ENCODE measurements at regions not wholly inside any gene's neighbourhood (a gene's known extent, or its start where the extent isn't known, plus 50 kb on each side); places are given as distances from the start of the nearest gene placed in this dataset.

DNA sequence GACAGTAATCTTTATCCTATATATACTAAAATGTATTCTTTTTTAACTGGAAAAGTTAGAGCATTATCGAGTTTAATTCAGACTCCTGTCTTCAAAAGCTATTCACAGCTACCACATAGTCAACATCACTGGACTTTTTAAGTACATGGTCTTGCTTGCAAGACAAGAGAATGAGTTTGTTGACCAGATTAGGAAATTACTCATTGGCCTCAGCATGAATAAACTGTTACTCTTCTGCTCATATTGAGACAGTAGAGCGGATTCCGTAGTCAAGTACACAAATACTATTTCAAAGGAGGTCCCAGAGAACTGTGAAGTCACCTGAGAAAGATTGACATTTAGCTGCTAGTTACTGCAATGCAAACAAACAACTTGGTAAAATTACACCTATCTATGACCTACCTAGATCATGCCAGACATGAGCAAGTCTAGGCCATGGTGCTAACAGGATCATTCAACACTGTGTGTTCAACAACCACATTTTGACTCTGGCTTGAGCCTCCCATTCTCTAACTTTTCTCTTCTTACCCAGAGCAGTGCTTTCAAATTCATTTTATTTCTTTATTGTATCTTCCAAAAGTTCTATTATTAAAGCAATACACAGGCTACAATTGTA is 280.9 kb downstream of the NEBL start:
- TF ChIP-seq, protein P1, sequence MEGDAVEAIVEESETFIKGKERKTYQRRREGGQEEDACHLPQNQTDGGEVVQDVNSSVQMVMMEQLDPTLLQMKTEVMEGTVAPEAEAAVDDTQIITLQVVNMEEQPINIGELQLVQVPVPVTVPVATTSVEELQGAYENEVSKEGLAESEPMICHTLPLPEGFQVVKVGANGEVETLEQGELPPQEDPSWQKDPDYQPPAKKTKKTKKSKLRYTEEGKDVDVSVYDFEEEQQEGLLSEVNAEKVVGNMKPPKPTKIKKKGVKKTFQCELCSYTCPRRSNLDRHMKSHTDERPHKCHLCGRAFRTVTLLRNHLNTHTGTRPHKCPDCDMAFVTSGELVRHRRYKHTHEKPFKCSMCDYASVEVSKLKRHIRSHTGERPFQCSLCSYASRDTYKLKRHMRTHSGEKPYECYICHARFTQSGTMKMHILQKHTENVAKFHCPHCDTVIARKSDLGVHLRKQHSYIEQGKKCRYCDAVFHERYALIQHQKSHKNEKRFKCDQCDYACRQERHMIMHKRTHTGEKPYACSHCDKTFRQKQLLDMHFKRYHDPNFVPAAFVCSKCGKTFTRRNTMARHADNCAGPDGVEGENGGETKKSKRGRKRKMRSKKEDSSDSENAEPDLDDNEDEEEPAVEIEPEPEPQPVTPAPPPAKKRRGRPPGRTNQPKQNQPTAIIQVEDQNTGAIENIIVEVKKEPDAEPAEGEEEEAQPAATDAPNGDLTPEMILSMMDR (conservative IDR thresholded peaks at IDR 0.05; ENCODE audit: low read depth, low read length), result no peak
- TF ChIP-seq POLR2A (IDR thresholded peaks at IDR 0.05; ENCODE audit: low read depth, low read length), result no peak
- no peak for TF ChIP-seq CEBPB (IDR thresholded peaks at IDR 0.05; ENCODE audit: low read depth, low read length)
- TF ChIP-seq RCOR1 (IDR thresholded peaks at IDR 0.05; ENCODE audit: insufficient replicate concordance, low read length), result no peak
- no peak for TF ChIP-seq CHD1 (IDR thresholded peaks at IDR 0.05; ENCODE audit: low read depth, low read length)
- no peak for TF ChIP-seq MAZ (IDR thresholded peaks at IDR 0.05; ENCODE audit: borderline replicate concordance, low read depth, low read length)
- TF ChIP-seq, protein P2, sequence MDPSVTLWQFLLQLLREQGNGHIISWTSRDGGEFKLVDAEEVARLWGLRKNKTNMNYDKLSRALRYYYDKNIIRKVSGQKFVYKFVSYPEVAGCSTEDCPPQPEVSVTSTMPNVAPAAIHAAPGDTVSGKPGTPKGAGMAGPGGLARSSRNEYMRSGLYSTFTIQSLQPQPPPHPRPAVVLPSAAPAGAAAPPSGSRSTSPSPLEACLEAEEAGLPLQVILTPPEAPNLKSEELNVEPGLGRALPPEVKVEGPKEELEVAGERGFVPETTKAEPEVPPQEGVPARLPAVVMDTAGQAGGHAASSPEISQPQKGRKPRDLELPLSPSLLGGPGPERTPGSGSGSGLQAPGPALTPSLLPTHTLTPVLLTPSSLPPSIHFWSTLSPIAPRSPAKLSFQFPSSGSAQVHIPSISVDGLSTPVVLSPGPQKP (IDR thresholded peaks at IDR 0.05; ENCODE audit: borderline replicate concordance, low read depth, low read length), result no peak
- no peak for TF ChIP-seq MXI1 (IDR thresholded peaks at IDR 0.05; ENCODE audit: borderline replicate concordance, low read depth, low read length)
- no peak for TF ChIP-seq SMC3 (IDR thresholded peaks at IDR 0.05; ENCODE audit: low read depth, low read length)
- TF ChIP-seq, protein P3, sequence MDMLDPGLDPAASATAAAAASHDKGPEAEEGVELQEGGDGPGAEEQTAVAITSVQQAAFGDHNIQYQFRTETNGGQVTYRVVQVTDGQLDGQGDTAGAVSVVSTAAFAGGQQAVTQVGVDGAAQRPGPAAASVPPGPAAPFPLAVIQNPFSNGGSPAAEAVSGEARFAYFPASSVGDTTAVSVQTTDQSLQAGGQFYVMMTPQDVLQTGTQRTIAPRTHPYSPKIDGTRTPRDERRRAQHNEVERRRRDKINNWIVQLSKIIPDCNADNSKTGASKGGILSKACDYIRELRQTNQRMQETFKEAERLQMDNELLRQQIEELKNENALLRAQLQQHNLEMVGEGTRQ (IDR thresholded peaks at IDR 0.05; ENCODE audit: low read depth, low read length), result no peak
- TF ChIP-seq NFE2L2 (IDR thresholded peaks at IDR 0.05; ENCODE audit: low read depth, low read length), result no peak
- TF ChIP-seq FOS (IDR thresholded peaks at IDR 0.05; ENCODE audit: low read depth, low read length), result no peak
- no peak for TF ChIP-seq RAD21 (IDR thresholded peaks at IDR 0.05; ENCODE audit: low read length)
- no peak for TF ChIP-seq BHLHE40 (IDR thresholded peaks at IDR 0.05; ENCODE audit: low read depth, low read length)

Data from IMR-90 (cell line).